ENCODE measurements at regions not wholly inside any gene's neighbourhood (a gene's known extent, or its start where the extent isn't known, plus 50 kb on each side); places are given as distances from the start of the nearest gene placed in this dataset.

- DNase-seq (ENCODE audit: low read depth) = no peak
- Histone ChIP-seq H3K27me3 (ENCODE audit: control insufficient read depth, insufficient read depth, low read length) (no peaks in the 10 kb centered on the region), H3K4me3 (ENCODE audit: low read depth, low read length) (no peak overlapping the region), H3K36me3 (ENCODE audit: control insufficient read depth, insufficient read depth, low read length) (no peaks in the 10 kb centered on the region)
- ChIA-PET CTCF (no interaction called here), POLR2A (no interaction called here)
- TF ChIP-seq, protein P1, sequence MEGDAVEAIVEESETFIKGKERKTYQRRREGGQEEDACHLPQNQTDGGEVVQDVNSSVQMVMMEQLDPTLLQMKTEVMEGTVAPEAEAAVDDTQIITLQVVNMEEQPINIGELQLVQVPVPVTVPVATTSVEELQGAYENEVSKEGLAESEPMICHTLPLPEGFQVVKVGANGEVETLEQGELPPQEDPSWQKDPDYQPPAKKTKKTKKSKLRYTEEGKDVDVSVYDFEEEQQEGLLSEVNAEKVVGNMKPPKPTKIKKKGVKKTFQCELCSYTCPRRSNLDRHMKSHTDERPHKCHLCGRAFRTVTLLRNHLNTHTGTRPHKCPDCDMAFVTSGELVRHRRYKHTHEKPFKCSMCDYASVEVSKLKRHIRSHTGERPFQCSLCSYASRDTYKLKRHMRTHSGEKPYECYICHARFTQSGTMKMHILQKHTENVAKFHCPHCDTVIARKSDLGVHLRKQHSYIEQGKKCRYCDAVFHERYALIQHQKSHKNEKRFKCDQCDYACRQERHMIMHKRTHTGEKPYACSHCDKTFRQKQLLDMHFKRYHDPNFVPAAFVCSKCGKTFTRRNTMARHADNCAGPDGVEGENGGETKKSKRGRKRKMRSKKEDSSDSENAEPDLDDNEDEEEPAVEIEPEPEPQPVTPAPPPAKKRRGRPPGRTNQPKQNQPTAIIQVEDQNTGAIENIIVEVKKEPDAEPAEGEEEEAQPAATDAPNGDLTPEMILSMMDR (IDR thresholded peaks at IDR 0.05; ENCODE audit: insufficient read depth, low read depth, low read length) = no peak
Measured at GRCh38 chr3:83023086-83023485, 1261.6 kb upstream of the GBE1 start.

DNA sequence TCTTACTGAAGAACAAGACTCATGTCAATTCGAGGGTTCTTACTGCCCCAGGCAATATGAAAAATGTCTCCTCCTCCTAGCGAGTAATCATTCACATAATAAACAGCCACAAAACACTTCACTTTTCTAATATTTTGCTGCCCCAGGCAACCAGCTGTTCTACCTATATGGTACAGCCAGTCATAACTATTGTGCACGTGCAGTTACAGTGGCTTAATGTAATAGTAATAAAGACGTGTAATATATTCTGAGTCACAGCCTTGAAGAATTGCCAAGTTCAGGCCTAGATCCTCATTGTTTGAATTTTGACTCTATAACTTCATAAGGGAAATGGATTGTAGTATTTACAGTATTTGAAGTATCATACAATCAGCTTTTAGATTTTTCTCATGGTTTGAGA is 1250.0 kb upstream of the GBE1 start:
- TF ChIP-seq, protein P1 (IDR thresholded peaks at IDR 0.05; ENCODE audit: insufficient read depth, low read depth, low read length) = no peak
- no peak for DNase-seq (ENCODE audit: low read depth)
- H3K36me3 ChIP-seq (ENCODE audit: control insufficient read depth, insufficient read depth, low read length) = no peaks in the 10 kb centered on the region
- ChIA-PET CTCF (no interaction called here), POLR2A (no interaction called here)
- H3K27me3 ChIP-seq (ENCODE audit: control insufficient read depth, insufficient read depth, low read length) = no peaks in the 10 kb centered on the region
- no peak overlapping the region for H3K4me3 ChIP-seq (ENCODE audit: low read depth, low read length)

GRCh38 chr3:83003917-83004316 is 1242.5 kb upstream of the GBE1 start:
- ChIA-PET POLR2A (no interaction called here), CTCF (no interaction called here)
- Histone ChIP-seq H3K27me3 (ENCODE audit: control insufficient read depth, insufficient read depth, low read length) (no peaks in the 10 kb centered on the region), H3K36me3 (ENCODE audit: control insufficient read depth, insufficient read depth, low read length) (no peaks in the 10 kb centered on the region), H3K4me3 (ENCODE audit: low read depth, low read length) (no peak overlapping the region)
- no peak for DNase-seq (ENCODE audit: low read depth)
- TF ChIP-seq, protein P1 (IDR thresholded peaks at IDR 0.05; ENCODE audit: insufficient read depth, low read depth, low read length) = no peak

DNA sequence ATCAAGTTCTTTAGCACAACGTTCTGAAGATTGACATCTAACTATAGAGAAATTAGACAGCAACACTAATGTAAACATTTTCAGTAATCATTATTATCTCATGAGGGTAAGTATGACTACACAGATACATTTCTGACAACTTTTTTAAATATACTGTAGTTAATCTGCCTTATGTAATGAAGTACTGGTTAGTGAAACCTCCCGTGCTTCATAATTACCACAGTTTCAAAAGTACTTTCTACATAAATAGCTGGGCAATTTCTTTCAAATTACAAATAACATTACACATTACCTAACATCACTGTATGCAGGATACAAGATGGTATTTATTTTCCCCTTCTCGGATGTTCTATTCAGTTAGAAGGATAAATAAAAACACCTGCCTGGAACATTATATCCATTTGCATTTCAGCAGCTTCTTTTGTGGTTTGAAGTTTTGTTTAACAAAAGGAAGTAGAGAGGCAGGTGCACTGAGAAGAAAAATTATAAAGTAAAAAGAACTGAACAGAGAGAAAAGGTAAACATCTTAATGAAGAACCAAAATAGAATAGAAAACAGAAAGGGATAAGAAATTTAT is 1241.5 kb upstream of the GBE1 start:
- ChIA-PET CTCF (no interaction called here), POLR2A (no interaction called here)
- Histone ChIP-seq H3K27me3 (ENCODE audit: control insufficient read depth, insufficient read depth, low read length) (no peaks in the 10 kb centered on the region), H3K4me3 (ENCODE audit: low read depth, low read length) (no peak overlapping the region), H3K36me3 (ENCODE audit: control insufficient read depth, insufficient read depth, low read length) (no peaks in the 10 kb centered on the region)
- TF ChIP-seq, protein P1 (IDR thresholded peaks at IDR 0.05; ENCODE audit: insufficient read depth, low read depth, low read length) = no peak
- DNase-seq (ENCODE audit: low read depth) = no peak

DNA sequence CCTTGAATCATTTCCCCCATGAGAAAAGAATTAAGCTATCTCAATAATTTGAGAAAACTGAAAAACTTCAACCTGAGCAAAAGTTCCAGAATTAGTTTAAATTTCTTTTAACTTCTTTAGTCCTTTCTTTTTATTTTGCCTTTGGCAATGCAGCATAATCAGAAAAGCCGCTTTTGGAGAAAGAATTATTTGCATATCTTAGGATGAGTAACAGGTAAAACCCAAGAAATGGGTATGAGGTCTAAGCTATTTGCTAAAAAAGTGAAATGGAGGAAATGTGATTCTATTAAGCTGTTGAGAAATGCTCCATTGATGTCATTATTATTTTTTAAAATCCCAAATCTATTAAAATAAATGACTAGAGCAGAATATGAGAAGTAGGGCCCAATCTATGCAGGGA is 1238.3 kb upstream of the GBE1 start:
- DNase-seq (ENCODE audit: low read depth) = no peak
- TF ChIP-seq, protein P1 (IDR thresholded peaks at IDR 0.05; ENCODE audit: insufficient read depth, low read depth, low read length) = no peak
- Histone ChIP-seq H3K27me3 (ENCODE audit: control insufficient read depth, insufficient read depth, low read length) (no peaks in the 10 kb centered on the region), H3K36me3 (ENCODE audit: control insufficient read depth, insufficient read depth, low read length) (no peaks in the 10 kb centered on the region), H3K4me3 (ENCODE audit: low read depth, low read length) (no peak overlapping the region)
- ChIA-PET POLR2A (no interaction called here), CTCF (no interaction called here)
